ENCODE measurements at regions not wholly inside any gene's neighbourhood (a gene's known extent, or its start where the extent isn't known, plus 50 kb on each side); places are given as distances from the start of the nearest gene placed in this dataset.

- H4K20me1 ChIP-seq (replicated peaks in 1 of 2; ENCODE audit: control insufficient read depth in 1 of 2, insufficient read depth in 2 of 2, low read length in 2 of 2) = no peaks in the 10 kb centered on the region
- H3K36me3 ChIP-seq (ENCODE audit: control insufficient read depth in 2 of 4, insufficient read depth in 4 of 4, low read length in 3 of 4) = no peaks in the 10 kb centered on the region
- H2BK5ac ChIP-seq (ENCODE audit: low read depth, low read length) = no peak overlapping the region
- POLR2A ChIA-PET (ENCODE audit: partially characterized antibody) = no interaction called here
- H4K8ac ChIP-seq (ENCODE audit: extremely low read depth, insufficient read depth, low read length) = no peak overlapping the region
- no peak for FAIRE-seq
- H3K4ac ChIP-seq (replicated peaks; ENCODE audit: insufficient read length, low read depth, low read length) = no peak overlapping the region
- H2BK15ac ChIP-seq (ENCODE audit: low read length) = no peak overlapping the region
- no peaks in the 10 kb centered on the region for H3K23me2 ChIP-seq (ENCODE audit: low read depth, low read length)
- H3K9ac ChIP-seq (replicated peaks in 1 of 4; ENCODE audit: extremely low read depth in 1 of 4, low read depth in 3 of 4, low read length in 3 of 4) = no peak overlapping the region
- no peak overlapping the region for H3K4me2 ChIP-seq (ENCODE audit: insufficient read depth in 1 of 2, low read depth in 2 of 2, low read length in 2 of 2)
- H3K79me2 ChIP-seq (ENCODE audit: control insufficient read depth in 1 of 2, insufficient read depth in 2 of 2, low read length in 2 of 2) = no peaks in the 10 kb centered on the region
- no peak overlapping the region for H3K27ac ChIP-seq (ENCODE audit: low read depth, low read length)
- CTCF ChIA-PET (ENCODE audit: partially characterized antibody) = interaction anchor here (0.6 kb wide), 1 partner anchor 117 kb away, joined by 4 read pairs; no protein-coding TSS in a partner anchor
- no peak overlapping the region for H2AFZ ChIP-seq (ENCODE audit: low read length)
- DNase-seq (ENCODE audit: low read depth in 1 of 2, low spot score in 2 of 2) = no peak
- H3K79me1 ChIP-seq (ENCODE audit: low read depth, low read length) = no peaks in the 10 kb centered on the region
- no peak overlapping the region for H2BK12ac ChIP-seq (ENCODE audit: low read depth, low read length)
- H2AK5ac ChIP-seq (ENCODE audit: low read depth, low read length) = no peak overlapping the region
- no peak overlapping the region for H4K91ac ChIP-seq (replicated peaks; ENCODE audit: insufficient read length, low read length)
- H3K18ac ChIP-seq (ENCODE audit: extremely low read depth, low read length) = no peak overlapping the region
- H3K27me3 ChIP-seq (replicated peaks in 1 of 4; ENCODE audit: control insufficient read depth in 3 of 4, extremely low read depth in 1 of 4, insufficient read depth in 3 of 4, low read length in 3 of 4) = no peaks in the 10 kb centered on the region
- H3K4me3 ChIP-seq (ENCODE audit: extremely low read depth in 1 of 4, insufficient read depth in 2 of 4, low read depth in 3 of 4, low read length in 4 of 4) = no peak overlapping the region
- no peak overlapping the region for H3K56ac ChIP-seq (replicated peaks; ENCODE audit: insufficient read length, low read depth, low read length)
- H2BK120ac ChIP-seq (replicated peaks; ENCODE audit: low read depth, low read length) = no peak overlapping the region
- WGBS, 2 experiments (ENCODE audit: extremely low coverage in 1 of 2, insufficient coverage in 1 of 2, insufficient read length in 1 of 2, insufficient replicate concordance in 2 of 2, low coverage in 1 of 2, low lambda C conversion rate in 2 of 2, missing lambda C conversion rate in 1 of 2) = 95% methylated on average over 2 of the region's 2 CpGs; no CpG with 5 or more reads in 1 of the 2 experiments
- H4K5ac ChIP-seq (ENCODE audit: insufficient read length, low read depth, low read length) = no peak overlapping the region
- no peak overlapping the region for H3K14ac ChIP-seq (ENCODE audit: insufficient read length)
- H3K9me3 ChIP-seq (ENCODE audit: insufficient read depth in 2 of 2, low read depth in 1 of 2, low read length in 1 of 2) = peaks cover 5 to 6% of the 10 kb centered on the region in 2 experiments; a peak in 2 of 4 replicates
- no peak overlapping the region for H2BK20ac ChIP-seq (ENCODE audit: low read length)
- H3K4me1 ChIP-seq (replicated peaks in 1 of 4; ENCODE audit: control insufficient read depth in 3 of 4, insufficient read depth in 4 of 4, low read length in 3 of 4) = peaks cover 0 to 2% (median 0%) of the 10 kb centered on the region in 4 experiments; a peak in 1 of 7 replicates
- H3K23ac ChIP-seq (ENCODE audit: insufficient read length) = no peak overlapping the region
- TF ChIP-seq SUZ12 (IDR thresholded peaks at IDR 0.05; ENCODE audit: low read length) = no peak
- TF ChIP-seq POU5F1 (IDR thresholded peaks at IDR 0.05; ENCODE audit: low read depth, low read length) = no peak
- TF ChIP-seq SAP30 (IDR thresholded peaks at IDR 0.05; ENCODE audit: insufficient read depth, insufficient replicate concordance, low read length) = no peak
- TF ChIP-seq ATF2 (IDR thresholded peaks at IDR 0.05; ENCODE audit: low read length) = no peak
- TF ChIP-seq SIX5 (IDR thresholded peaks at IDR 0.05; ENCODE audit: low read depth, low read length) = no peak
- TF ChIP-seq CHD2 (IDR thresholded peaks at IDR 0.05; ENCODE audit: low read length) = no peak
- no peak for TF ChIP-seq SP4 (IDR thresholded peaks at IDR 0.05; ENCODE audit: low read length)
- TF ChIP-seq JUN (IDR thresholded peaks at IDR 0.05; ENCODE audit: low read depth, low read length) = no peak
- TF ChIP-seq SP2 (IDR thresholded peaks at IDR 0.05; ENCODE audit: low read length) = no peak
- TF ChIP-seq EP300 (IDR thresholded peaks at IDR 0.05; ENCODE audit: borderline replicate concordance in 1 of 2, low read depth in 2 of 2, low read length in 2 of 2) = no peak
- no peak for TF ChIP-seq SIN3A (conservative IDR thresholded peaks at IDR 0.05 in 1 of 2, IDR thresholded peaks at IDR 0.05 in 1 of 2; ENCODE audit: low read depth in 1 of 2, low read length in 2 of 2)
- TF ChIP-seq BCL11A (IDR thresholded peaks at IDR 0.05; ENCODE audit: low read depth in 2 of 2, low read length in 2 of 2) = no peak
- no peak for TF ChIP-seq HDAC2 (IDR thresholded peaks at IDR 0.05; ENCODE audit: borderline replicate concordance in 1 of 2, low read depth in 2 of 2, low read length in 2 of 2)
Observed at GRCh38 chr9:87109231-87109631, 161.9 kb upstream of the GAS1 start.
